ENCODE measurements at regions not wholly inside any gene's neighbourhood (a gene's known extent, or its start where the extent isn't known, plus 50 kb on each side); places are given as distances from the start of the nearest gene placed in this dataset.
A peak's percentile ranks its signal among the peaks of the same experiment; 100 is the strongest.

GRCh38 chr6:113570641-113571040 is 286.5 kb upstream of the MARCKS start:
- TF ChIP-seq CTCF (IDR thresholded peaks at IDR 0.05) (peak; percentile 38; the same call in 1 of the 2 replicates), POLR2AphosphoS5 (IDR thresholded peaks at IDR 0.05; ENCODE audit: low read depth, low read length) (no peak), REST (IDR thresholded peaks at IDR 0.05; ENCODE audit: insufficient read depth in 1 of 2, low read depth in 2 of 2, low read length in 1 of 2) (no peak), SIN3A (IDR thresholded peaks at IDR 0.05; ENCODE audit: borderline replicate concordance, insufficient read depth, low read depth, low read length) (no peak)
